Activated CD4-positive, alpha-beta T cell treated with anti-CD3 and anti-CD28 coated beads, Interleukin-2, amount 10 ng/mL, durations not matched to agents 24 days and 14 days (primary cell): ENCODE measurements at regions not wholly inside any gene's neighbourhood (a gene's known extent, or its start where the extent isn't known, plus 50 kb on each side); places are given as distances from the start of the nearest gene placed in this dataset.
"Not testable (repeated sequence)": the region's sequence is repeated elsewhere in the genome, so short reads cannot be mapped to it uniquely, and the experiment has no call there.

ENCODE experiments used
- DNase-seq: peaks from one replicate; pipeline ENCODE4 v3.0.0; 2022
- H3K27ac Mint-ChIP-seq: one replicate; pipeline ENCODE4 v1.8.0; 2022; ENCODE audit warnings: mild to moderate bottlenecking, mixed read lengths
- H3K27me3 Mint-ChIP-seq: one replicate; pipeline ENCODE4 v1.8.0; 2022; ENCODE audit warnings: mixed read lengths
- H3K36me3 Mint-ChIP-seq: one replicate; pipeline ENCODE4 v1.8.0; 2022; ENCODE audit warnings: low read depth, mild to moderate bottlenecking, mixed read lengths
- H3K4me1 Mint-ChIP-seq: one replicate; pipeline ENCODE4 v1.8.0; 2021; ENCODE audit warnings: mixed read lengths
- H3K4me3 Mint-ChIP-seq: one replicate; pipeline ENCODE4 v1.8.0; 2022; ENCODE audit warnings: mild to moderate bottlenecking, moderate library complexity, mixed read lengths
- H3K9me3 Mint-ChIP-seq: one replicate; pipeline ENCODE4 v1.8.0; 2021; ENCODE audit warnings: mixed read lengths
- intact Hi-C: fragments of 100-400 bp; cut with micrococcal nuclease; formaldehyde crosslinking; loops from one replicate; pipeline ENCODE4 v1.15.1; 2023

GRCh38 chr5:87195616-87196015 is 72.1 kb upstream of the RASA1 start:
- no peaks in the 10 kb centered on the region for H3K36me3 Mint-ChIP-seq
- no peaks in the 10 kb centered on the region for H3K27me3 Mint-ChIP-seq
- intact Hi-C loops = loop anchor here (2.0 kb wide), 2 partner anchors 71 to 75 kb away; partner anchors contain the start of gene RASA1
- no peaks in the 10 kb centered on the region for H3K9me3 Mint-ChIP-seq
- H3K4me1 Mint-ChIP-seq = peaks cover 26% of the 10 kb centered on the region
- H3K27ac Mint-ChIP-seq = no peak overlapping the region
- DNase-seq = no peak
- peak overlapping the region; percentile 1 for H3K4me3 Mint-ChIP-seq

- Mint-ChIP-seq H3K4me3 (no peak overlapping the region), H3K36me3 (no peaks in the 10 kb centered on the region), H3K4me1 (peaks cover 12% of the 10 kb centered on the region), H3K27me3 (no peaks in the 10 kb centered on the region), H3K27ac (no peak overlapping the region), H3K9me3 (peaks cover 9% of the 10 kb centered on the region)
- intact Hi-C loops = no loop called here
- no peak for DNase-seq
Observed at GRCh38 chr5:87198010-87198409, 69.7 kb upstream of the RASA1 start.

- H3K27ac Mint-ChIP-seq, DNase-seq, intact Hi-C loops, H3K9me3 Mint-ChIP-seq, H3K27me3 Mint-ChIP-seq, H3K4me3 Mint-ChIP-seq, H3K36me3 Mint-ChIP-seq: not testable (repeated sequence)
- H3K4me1 Mint-ChIP-seq = peaks cover 12% of the 10 kb centered on the region
Observed at GRCh38 chr5:87199246-87199645, 68.4 kb upstream of the RASA1 start.

- H3K27me3 Mint-ChIP-seq, H3K27ac Mint-ChIP-seq: not testable (repeated sequence)
Observed at GRCh38 chr5:87199704-87200103, 68.0 kb upstream of the RASA1 start.

GRCh38 chr5:87210076-87210475 is 57.6 kb upstream of the RASA1 start:
- intact Hi-C loops = no loop called here
- Mint-ChIP-seq H3K27me3 (peaks cover under 1% of the 10 kb centered on the region), H3K36me3 (no peaks in the 10 kb centered on the region), H3K27ac (no peak overlapping the region), H3K4me1 (no peaks in the 10 kb centered on the region), H3K4me3 (no peak overlapping the region), H3K9me3 (peaks cover 7% of the 10 kb centered on the region)
- DNase-seq = no peak

More at GRCh38 chr5:87199704-87200103, 68.0 kb upstream of the RASA1 start:
- H3K4me1 Mint-ChIP-seq, DNase-seq, H3K9me3 Mint-ChIP-seq, H3K4me3 Mint-ChIP-seq, intact Hi-C loops, H3K36me3 Mint-ChIP-seq: not testable (repeated sequence)

- Mint-ChIP-seq H3K9me3 (peaks cover 9% of the 10 kb centered on the region), H3K27me3 (peaks cover 6% of the 10 kb centered on the region), H3K4me1 (no peaks in the 10 kb centered on the region), H3K27ac (no peak overlapping the region), H3K4me3 (no peak overlapping the region), H3K36me3 (no peaks in the 10 kb centered on the region)
- DNase-seq = no peak
- intact Hi-C loops = no loop called here
Observed at GRCh38 chr5:87210743-87211142, 56.9 kb upstream of the RASA1 start.

GRCh38 chr5:87211676-87212075 is 56.0 kb upstream of the RASA1 start:
- intact Hi-C loops = no loop called here
- Mint-ChIP-seq H3K27me3 (peaks cover 7% of the 10 kb centered on the region), H3K4me3 (no peak overlapping the region), H3K9me3 (peaks cover 9% of the 10 kb centered on the region), H3K4me1 (no peaks in the 10 kb centered on the region), H3K36me3 (no peaks in the 10 kb centered on the region), H3K27ac (no peak overlapping the region)
- no peak for DNase-seq

- H3K4me1 Mint-ChIP-seq, H3K36me3 Mint-ChIP-seq: not testable (repeated sequence)
Observed at GRCh38 chr5:87212183-87212582, 55.5 kb upstream of the RASA1 start.

GRCh38 chr5:87217480-87217879 is 50.2 kb upstream of the RASA1 start:
- H3K4me1 Mint-ChIP-seq, H3K27ac Mint-ChIP-seq, H3K27me3 Mint-ChIP-seq, DNase-seq, intact Hi-C loops, H3K36me3 Mint-ChIP-seq, H3K4me3 Mint-ChIP-seq: not testable (repeated sequence)
- peaks cover 13% of the 10 kb centered on the region for H3K9me3 Mint-ChIP-seq

More at GRCh38 chr5:87212183-87212582, 55.5 kb upstream of the RASA1 start:
- H3K27me3 Mint-ChIP-seq, DNase-seq, intact Hi-C loops, H3K4me3 Mint-ChIP-seq, H3K9me3 Mint-ChIP-seq, H3K27ac Mint-ChIP-seq: not testable (repeated sequence)
